Amniotic stem cell (primary cell): ENCODE measurements at regions not wholly inside any gene's neighbourhood (a gene's known extent, or its start where the extent isn't known, plus 50 kb on each side); places are given as distances from the start of the nearest gene placed in this dataset.

Experiments used
- DNase-seq: peaks from one replicate; lab custom pipeline; 2025; lab: John Stamatoyannopoulos, UW

DNA sequence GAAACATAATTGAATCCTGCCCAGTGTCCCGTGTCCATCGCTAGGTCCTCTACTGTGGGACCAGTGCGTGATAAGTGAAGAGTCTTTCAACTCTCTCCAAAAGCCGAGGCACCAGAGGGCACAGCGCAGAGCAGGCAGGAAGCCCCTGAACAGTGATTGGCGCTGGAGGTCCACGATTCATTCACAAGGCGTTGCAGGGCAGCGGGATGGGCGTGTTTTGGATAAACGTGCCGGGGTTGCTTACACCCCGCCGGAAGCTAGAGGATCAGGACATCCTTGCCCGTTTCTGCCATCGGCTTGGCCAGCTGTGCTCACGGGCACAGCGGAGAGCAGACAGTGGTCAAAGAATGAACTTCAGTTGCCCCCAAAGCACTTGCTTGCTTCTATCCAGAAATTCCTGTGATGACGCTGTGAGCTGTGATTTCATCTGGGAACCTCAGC is 86.0 kb upstream of the PFKP start:
- DNase-seq: no peak

GRCh38 chr10:2980791-2981360 is 86.5 kb upstream of the PFKP start:
- no peak for DNase-seq

DNA sequence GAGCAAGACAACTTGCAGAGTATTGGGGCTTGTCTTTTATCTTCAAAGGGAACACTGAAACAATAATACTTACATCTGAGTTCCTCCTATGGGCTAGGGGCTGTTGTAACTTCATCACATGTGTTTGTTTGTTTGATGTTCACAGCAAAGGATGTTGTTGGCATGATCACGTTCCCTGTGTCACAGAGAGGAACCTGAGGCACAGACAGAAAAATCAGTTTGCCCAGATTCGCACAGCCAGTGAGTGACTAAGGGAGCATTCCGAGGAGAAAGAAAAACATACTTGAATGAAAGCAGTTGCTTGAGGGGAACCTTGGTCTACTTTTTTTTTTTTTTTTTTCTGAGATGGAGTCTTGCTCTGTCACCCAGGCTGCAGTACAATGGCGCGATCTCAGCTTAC is 87.2 kb upstream of the PFKP start:
- DNase-seq: no peak

GRCh38 chr10:2979306-2979705 is 88.0 kb upstream of the PFKP start:
- no peak for DNase-seq

- no peak for DNase-seq
Measured at GRCh38 chr10:2978574-2979273, 88.6 kb upstream of the PFKP start.

DNA sequence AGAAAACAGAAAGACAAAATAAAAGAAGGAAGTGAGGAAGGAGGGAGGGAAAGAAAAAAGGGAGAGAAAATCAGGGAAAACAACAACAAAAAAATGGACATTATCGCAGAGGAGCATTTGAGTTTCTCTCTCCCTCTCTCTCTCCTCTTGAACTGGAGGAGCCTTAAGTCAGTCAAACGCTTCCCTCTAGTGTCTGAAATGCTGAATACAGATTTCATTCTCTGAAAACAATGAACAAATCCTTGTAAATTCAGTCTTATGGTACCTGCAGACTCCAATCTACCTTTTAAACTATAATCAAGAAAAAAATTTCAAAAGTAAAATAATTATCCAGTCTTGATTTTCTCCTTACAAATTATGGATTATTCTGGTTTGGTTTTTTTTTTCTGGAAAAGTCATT is 89.2 kb upstream of the PFKP start:
- DNase-seq: no peak

- DNase-seq: no peak
Measured at GRCh38 chr10:2974503-2975207, 92.7 kb upstream of the PFKP start.

GRCh38 chr10:2974083-2974482 is 93.3 kb upstream of the PFKP start:
- no peak for DNase-seq

DNA sequence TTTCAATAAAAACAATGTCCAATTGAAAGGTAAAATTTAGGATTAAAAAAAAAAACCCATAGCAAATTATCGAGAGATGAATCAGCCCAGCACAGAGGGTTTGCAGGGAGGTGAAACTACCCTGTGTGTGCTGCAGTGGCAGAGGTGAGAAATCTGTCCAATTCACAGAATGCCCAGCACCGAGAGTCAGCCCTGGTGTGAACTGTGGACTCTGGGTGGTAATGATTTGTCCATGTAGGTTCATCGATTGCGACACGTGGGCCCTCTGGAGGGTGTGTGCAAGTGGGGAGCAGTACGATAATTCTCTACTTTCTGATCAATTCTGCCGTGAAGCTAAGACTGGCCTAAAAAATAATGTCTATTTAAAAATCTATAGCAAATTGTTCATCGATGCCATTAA is 94.5 kb upstream of the PFKP start:
- DNase-seq: no peak

DNA sequence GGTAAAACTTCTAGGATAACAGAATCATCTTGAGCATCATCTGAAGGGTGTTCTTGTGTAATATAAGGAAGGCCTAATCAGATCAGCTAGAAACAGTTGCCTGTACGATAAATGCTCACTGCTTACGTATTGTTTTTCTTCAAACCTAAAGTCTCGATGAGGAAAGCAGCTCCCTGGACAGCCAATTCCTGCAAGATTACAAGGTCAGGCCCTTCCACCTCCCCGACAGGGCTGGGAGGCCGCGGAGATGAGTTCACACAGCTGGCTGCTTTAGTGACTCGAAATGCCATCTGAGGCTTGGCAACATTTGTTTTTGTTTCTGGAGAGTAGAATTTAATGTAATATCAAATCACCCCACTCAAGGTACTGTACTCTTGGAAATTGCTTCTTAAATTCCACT is 95.1 kb upstream of the PFKP start:
- DNase-seq: no peak

GRCh38 chr10:2970190-2970823 is 97.0 kb upstream of the PFKP start:
- no peak for DNase-seq

DNA sequence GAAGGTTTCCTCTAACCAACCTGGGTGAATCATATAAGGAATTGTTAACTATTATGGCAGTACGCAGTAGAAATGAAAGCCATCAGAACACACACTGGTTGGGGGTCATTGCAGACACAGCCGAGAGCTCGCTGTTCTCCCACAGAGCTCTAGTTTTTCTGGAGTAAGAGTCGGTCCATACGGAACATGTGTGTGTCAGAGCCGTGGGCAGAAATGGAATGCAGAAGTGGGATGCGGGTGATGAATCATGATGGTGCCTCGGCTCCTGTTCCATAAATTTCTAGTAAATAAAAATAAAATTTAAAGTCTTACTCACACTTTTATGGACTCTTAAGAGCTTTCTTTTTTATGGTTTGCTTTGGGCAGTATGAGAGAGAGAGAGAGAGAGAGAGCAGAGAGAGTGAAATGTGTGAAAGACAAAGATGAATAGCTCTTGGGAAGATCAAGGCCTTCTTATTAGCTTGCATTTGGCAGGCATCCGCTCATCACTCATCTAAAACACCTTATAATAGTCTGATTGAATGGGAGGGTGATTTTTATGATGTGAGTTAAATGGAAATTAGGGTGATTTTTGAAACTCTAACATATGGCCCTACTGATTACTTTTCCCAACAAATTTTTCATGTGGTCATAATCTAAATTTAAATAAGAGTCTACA is 98.8 kb upstream of the PFKP start:
- DNase-seq: no peak

GRCh38 chr10:2966134-2966533 is 101.2 kb upstream of the PFKP start:
- DNase-seq: no peak

GRCh38 chr10:2964632-2965296 is 102.6 kb upstream of the PFKP start:
- no peak for DNase-seq

DNA sequence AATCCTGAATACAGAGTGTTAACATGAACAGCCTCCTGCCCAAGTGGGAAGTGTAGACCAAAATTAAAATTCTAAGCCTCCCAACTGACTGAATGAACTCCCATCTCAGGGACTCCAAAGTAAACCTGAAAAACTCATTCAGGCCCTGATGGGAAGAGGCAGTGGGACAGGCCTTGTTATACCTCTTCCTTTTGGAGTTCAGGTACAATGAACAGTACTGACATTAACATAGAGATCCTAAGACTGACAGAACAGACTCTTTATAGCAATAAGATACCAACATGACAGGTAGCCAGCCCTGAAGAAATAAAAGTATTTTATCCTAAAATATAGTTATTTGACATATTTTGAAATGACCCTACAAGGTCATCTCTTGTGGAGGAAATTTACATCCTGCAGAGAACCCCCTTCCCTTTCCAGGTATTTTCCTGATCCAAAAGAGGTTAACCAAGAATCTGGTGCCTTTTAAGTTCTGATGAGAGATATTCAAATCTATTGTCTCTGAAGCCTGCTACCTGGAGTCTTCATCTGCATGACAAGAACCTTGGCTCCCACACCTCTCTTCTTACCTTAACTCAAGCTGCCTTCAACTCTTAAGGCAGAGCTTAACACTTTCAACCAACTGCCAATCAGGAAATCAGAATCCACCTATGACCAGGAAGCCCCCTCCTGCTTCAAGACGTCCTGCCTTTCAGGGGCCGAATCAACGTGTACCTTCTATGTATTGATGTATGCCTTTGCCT is 103.3 kb upstream of the PFKP start:
- DNase-seq: no peak

GRCh38 chr10:2962194-2962593 is 105.2 kb upstream of the PFKP start:
- no peak for DNase-seq

DNA sequence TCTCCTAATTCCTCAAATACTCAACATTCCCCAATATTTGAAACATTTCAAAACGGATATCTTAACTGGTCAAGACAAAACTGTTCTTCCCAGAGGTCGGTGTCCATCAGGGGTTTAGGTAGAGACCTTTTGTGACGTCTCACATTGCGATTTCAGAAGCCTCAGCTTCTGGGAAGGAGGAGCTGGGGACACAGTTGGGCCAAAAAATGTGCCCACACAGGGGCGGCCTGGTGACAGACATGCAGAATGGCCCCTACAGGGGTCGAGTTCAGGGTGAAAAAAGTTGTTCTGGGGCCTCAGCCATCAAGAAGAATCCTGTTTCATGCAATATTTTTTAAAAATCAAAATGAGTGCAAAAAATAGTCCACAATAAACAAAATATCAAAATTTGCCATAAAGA is 108.7 kb upstream of the PFKP start:
- DNase-seq: no peak

DNA sequence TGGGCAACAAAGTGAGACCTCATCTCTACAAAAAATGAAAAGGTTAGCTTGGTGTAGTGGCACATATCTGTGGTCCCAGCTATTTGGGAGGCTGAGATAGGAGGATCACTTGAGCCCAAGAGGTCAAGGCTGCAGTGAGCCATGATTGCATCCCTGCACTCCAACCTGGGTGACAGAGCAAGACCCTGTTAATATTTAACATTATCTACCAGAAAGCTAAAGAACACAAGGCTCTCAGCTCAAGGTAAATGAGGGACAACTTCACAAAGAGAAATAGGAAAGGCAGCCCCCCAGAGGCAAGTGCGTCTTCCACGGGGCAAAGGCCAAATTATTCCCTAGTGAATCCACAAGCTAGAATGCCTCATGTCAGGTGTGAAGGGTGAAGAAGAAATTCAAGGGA is 109.6 kb upstream of the PFKP start:
- no peak for DNase-seq

DNA sequence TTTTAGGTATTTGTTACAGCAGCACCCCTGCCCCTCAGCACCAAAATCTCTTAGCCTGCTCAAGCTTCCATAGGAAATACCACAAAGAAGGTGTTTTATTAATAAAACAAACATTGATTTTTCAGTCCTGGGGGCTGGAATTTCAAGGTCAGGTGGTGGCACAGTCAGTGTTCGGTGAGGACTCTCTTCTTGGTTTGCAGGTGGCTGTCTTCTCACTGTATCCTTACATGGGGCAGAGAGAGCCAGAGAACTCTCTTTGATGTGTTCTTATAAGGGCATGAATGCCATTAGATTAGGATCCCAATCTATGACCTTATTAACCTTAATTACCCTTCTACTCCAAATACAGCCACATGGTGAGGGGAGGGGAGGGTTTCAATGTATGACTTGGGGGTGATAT is 112.3 kb upstream of the PFKP start:
- no peak for DNase-seq

- DNase-seq: no peak
Measured at GRCh38 chr10:2953495-2953894, 113.9 kb upstream of the PFKP start.

GRCh38 chr10:2951235-2951835 is 116.0 kb upstream of the PFKP start:
- DNase-seq: no peak
